ENCODE measurements at regions not wholly inside any gene's neighbourhood (a gene's known extent, or its start where the extent isn't known, plus 50 kb on each side); places are given as distances from the start of the nearest gene placed in this dataset.

- Histone ChIP-seq H3K4me1 (ENCODE audit: control insufficient read depth in 1 of 2, extremely low read depth in 1 of 2, insufficient read depth in 2 of 2, low read length in 2 of 2) (no peaks in the 10 kb centered on the region), H3K4me3 (ENCODE audit: control insufficient read depth in 1 of 2, extremely low read depth in 1 of 2, low read length in 1 of 2) (no peak overlapping the region), H3K27me3 (replicated peaks in 1 of 2; ENCODE audit: control insufficient read depth in 2 of 2, extremely low read depth in 1 of 2, insufficient read depth in 2 of 2, low read length in 1 of 2) (peaks cover 4 to 40% of the 10 kb centered on the region in 2 experiments), H3K27ac (ENCODE audit: low read length) (no peak overlapping the region), H3K9me3 (no peaks in the 10 kb centered on the region), H3K36me3 (ENCODE audit: control insufficient read depth in 2 of 2, extremely low read depth in 1 of 2, insufficient read depth in 1 of 2, low read length in 1 of 2) (no peaks in the 10 kb centered on the region)
- no peak overlapping the region for H3K27ac Mint-ChIP-seq
- no peaks in the 10 kb centered on the region for H3K4me1 Mint-ChIP-seq
- H3K36me3 Mint-ChIP-seq: no peaks in the 10 kb centered on the region
- DNase-seq (no peak), ATAC-seq (replicated peaks in 1 of 4) (no peak)
- ChIA-PET POLR2A (no interaction called here), CTCF (no interaction called here)
- H3K9me3 Mint-ChIP-seq: peaks cover 3 to 5% (median 4%) of the 10 kb centered on the region in 3 donors
- H3K27me3 Mint-ChIP-seq: peaks cover 30 to 41% of the 10 kb centered on the region in 2 donors
- 73% methylated on average over 7 of the region's 19 CpGs for WGBS (ENCODE audit: insufficient coverage)
- no peak overlapping the region for H3K4me3 Mint-ChIP-seq
Measured at GRCh38 chr2:120656273-120656950, 79.3 kb upstream of the GLI2 start.

- Histone ChIP-seq H3K27me3 (replicated peaks in 1 of 2; ENCODE audit: control insufficient read depth in 2 of 2, extremely low read depth in 1 of 2, insufficient read depth in 2 of 2, low read length in 1 of 2) (peaks cover 5 to 43% of the 10 kb centered on the region in 2 experiments), H3K27ac (ENCODE audit: low read length) (no peak overlapping the region), H3K4me3 (ENCODE audit: control insufficient read depth in 1 of 2, extremely low read depth in 1 of 2, low read length in 1 of 2) (no peak overlapping the region), H3K4me1 (ENCODE audit: control insufficient read depth in 1 of 2, extremely low read depth in 1 of 2, insufficient read depth in 2 of 2, low read length in 2 of 2) (no peaks in the 10 kb centered on the region), H3K9me3 (no peaks in the 10 kb centered on the region), H3K36me3 (ENCODE audit: control insufficient read depth in 2 of 2, extremely low read depth in 1 of 2, insufficient read depth in 1 of 2, low read length in 1 of 2) (no peaks in the 10 kb centered on the region)
- Mint-ChIP-seq H3K4me1 (no peaks in the 10 kb centered on the region), H3K27me3 (peaks cover 30 to 35% of the 10 kb centered on the region in 2 donors), H3K27ac (no peak overlapping the region), H3K36me3 (no peaks in the 10 kb centered on the region), H3K9me3 (no peaks in the 10 kb centered on the region), H3K4me3 (no peak overlapping the region)
- WGBS (ENCODE audit: insufficient coverage): 78% methylated on average over 5 of the region's 7 CpGs
- ChIA-PET CTCF (no interaction called here), POLR2A (no interaction called here)
- no peak for ATAC-seq (replicated peaks in 1 of 4)
- no peak for DNase-seq
Measured at GRCh38 chr2:120658042-120658769, 77.5 kb upstream of the GLI2 start.

- Mint-ChIP-seq H3K27me3 (peaks cover 29 to 33% of the 10 kb centered on the region in 2 donors), H3K27ac (no peak overlapping the region), H3K4me3 (no peak overlapping the region), H3K36me3 (no peaks in the 10 kb centered on the region), H3K4me1 (no peaks in the 10 kb centered on the region), H3K9me3 (peaks cover 0 to 1% (median 0%) of the 10 kb centered on the region in 3 donors)
- no peak overlapping the region for H3K4me3 ChIP-seq (ENCODE audit: control insufficient read depth in 1 of 2, extremely low read depth in 1 of 2, low read length in 1 of 2)
- H3K27me3 ChIP-seq (replicated peaks in 1 of 2; ENCODE audit: control insufficient read depth in 2 of 2, extremely low read depth in 1 of 2, insufficient read depth in 2 of 2, low read length in 1 of 2): peaks cover 2 to 41% of the 10 kb centered on the region in 2 experiments
- POLR2A ChIA-PET: no interaction called here
- no peaks in the 10 kb centered on the region for H3K9me3 ChIP-seq
- CTCF ChIA-PET: no interaction called here
- no peak overlapping the region for H3K27ac ChIP-seq (ENCODE audit: low read length)
- no peaks in the 10 kb centered on the region for H3K36me3 ChIP-seq (ENCODE audit: control insufficient read depth in 2 of 2, extremely low read depth in 1 of 2, insufficient read depth in 1 of 2, low read length in 1 of 2)
- no peaks in the 10 kb centered on the region for H3K4me1 ChIP-seq (ENCODE audit: control insufficient read depth in 1 of 2, extremely low read depth in 1 of 2, insufficient read depth in 2 of 2, low read length in 2 of 2)
- DNase-seq (no peak), ATAC-seq (replicated peaks in 1 of 4) (no peak)
- WGBS (ENCODE audit: insufficient coverage): 80% methylated on average over 2 of the region's 2 CpGs
Measured at GRCh38 chr2:120658770-120659158, 76.9 kb upstream of the GLI2 start.

- no peaks in the 10 kb centered on the region for H3K4me1 Mint-ChIP-seq
- Histone ChIP-seq H3K4me3 (ENCODE audit: control insufficient read depth in 1 of 2, extremely low read depth in 1 of 2, low read length in 1 of 2) (no peak overlapping the region), H3K9me3 (no peaks in the 10 kb centered on the region), H3K27me3 (replicated peaks in 1 of 2; ENCODE audit: control insufficient read depth in 2 of 2, extremely low read depth in 1 of 2, insufficient read depth in 2 of 2, low read length in 1 of 2) (peaks cover 2 to 35% of the 10 kb centered on the region in 2 experiments), H3K4me1 (ENCODE audit: control insufficient read depth in 1 of 2, extremely low read depth in 1 of 2, insufficient read depth in 2 of 2, low read length in 2 of 2) (no peaks in the 10 kb centered on the region), H3K27ac (ENCODE audit: low read length) (no peak overlapping the region), H3K36me3 (ENCODE audit: control insufficient read depth in 2 of 2, extremely low read depth in 1 of 2, insufficient read depth in 1 of 2, low read length in 1 of 2) (no peaks in the 10 kb centered on the region)
- ChIA-PET POLR2A (no interaction called here), CTCF (no interaction called here)
- no peak for DNase-seq
- 89% methylated on average over 6 of the region's 10 CpGs for WGBS (ENCODE audit: insufficient coverage)
- peaks cover 0 to 8% (median under 1%) of the 10 kb centered on the region in 3 donors for H3K9me3 Mint-ChIP-seq
- peaks cover 24 to 29% of the 10 kb centered on the region in 2 donors for H3K27me3 Mint-ChIP-seq
- H3K4me3 Mint-ChIP-seq: no peak overlapping the region
- ATAC-seq (replicated peaks in 1 of 4): no peak
- H3K27ac Mint-ChIP-seq: no peak overlapping the region
- H3K36me3 Mint-ChIP-seq: no peaks in the 10 kb centered on the region
Measured at GRCh38 chr2:120659275-120659977, 76.2 kb upstream of the GLI2 start.

- POLR2A ChIA-PET: no interaction called here
- CTCF ChIA-PET: no interaction called here
- Histone ChIP-seq H3K4me1 (ENCODE audit: control insufficient read depth in 1 of 2, extremely low read depth in 1 of 2, insufficient read depth in 2 of 2, low read length in 2 of 2) (no peaks in the 10 kb centered on the region), H3K27me3 (replicated peaks in 1 of 2; ENCODE audit: control insufficient read depth in 2 of 2, extremely low read depth in 1 of 2, insufficient read depth in 2 of 2, low read length in 1 of 2) (peaks cover 2 to 28% of the 10 kb centered on the region in 2 experiments), H3K36me3 (ENCODE audit: control insufficient read depth in 2 of 2, extremely low read depth in 1 of 2, insufficient read depth in 1 of 2, low read length in 1 of 2) (no peaks in the 10 kb centered on the region), H3K4me3 (ENCODE audit: control insufficient read depth in 1 of 2, extremely low read depth in 1 of 2, low read length in 1 of 2) (no peak overlapping the region), H3K27ac (ENCODE audit: low read length) (no peak overlapping the region), H3K9me3 (no peaks in the 10 kb centered on the region)
- Mint-ChIP-seq H3K27me3 (peaks cover 22 to 26% of the 10 kb centered on the region in 2 donors), H3K4me1 (no peaks in the 10 kb centered on the region), H3K4me3 (no peak overlapping the region), H3K9me3 (peaks cover 0 to 15% (median 8%) of the 10 kb centered on the region in 3 donors), H3K36me3 (no peaks in the 10 kb centered on the region), H3K27ac (no peak overlapping the region)
- no peak for ATAC-seq (replicated peaks in 1 of 4)
- WGBS (ENCODE audit: insufficient coverage): 67% methylated on average over 4 of the region's 8 CpGs
- no peak for DNase-seq
Measured at GRCh38 chr2:120660056-120660694, 75.5 kb upstream of the GLI2 start.

GRCh38 chr2:120660771-120661459, 74.8 kb upstream of the GLI2 start:
- DNase-seq: no peak
- POLR2A ChIA-PET: no interaction called here
- Histone ChIP-seq H3K4me3 (ENCODE audit: control insufficient read depth in 1 of 2, extremely low read depth in 1 of 2, low read length in 1 of 2) (no peak overlapping the region), H3K27ac (ENCODE audit: low read length) (no peak overlapping the region), H3K36me3 (ENCODE audit: control insufficient read depth in 2 of 2, extremely low read depth in 1 of 2, insufficient read depth in 1 of 2, low read length in 1 of 2) (no peaks in the 10 kb centered on the region), H3K9me3 (no peaks in the 10 kb centered on the region), H3K27me3 (replicated peaks in 1 of 2; ENCODE audit: control insufficient read depth in 2 of 2, extremely low read depth in 1 of 2, insufficient read depth in 2 of 2, low read length in 1 of 2) (peaks cover 2 to 25% of the 10 kb centered on the region in 2 experiments), H3K4me1 (ENCODE audit: control insufficient read depth in 1 of 2, extremely low read depth in 1 of 2, insufficient read depth in 2 of 2, low read length in 2 of 2) (no peaks in the 10 kb centered on the region)
- H3K4me1 Mint-ChIP-seq: no peaks in the 10 kb centered on the region
- peaks cover 17 to 21% of the 10 kb centered on the region in 2 donors for H3K27me3 Mint-ChIP-seq
- no peak for ATAC-seq (replicated peaks in 1 of 4)
- H3K27ac Mint-ChIP-seq: no peak overlapping the region
- 70% methylated on average over 7 of the region's 11 CpGs for WGBS (ENCODE audit: insufficient coverage)
- H3K4me3 Mint-ChIP-seq: no peak overlapping the region
- peaks cover 0 to 22% (median 11%) of the 10 kb centered on the region in 3 donors for H3K9me3 Mint-ChIP-seq
- CTCF ChIA-PET: interaction anchor here in 1 of 2 donors (0.5 kb wide), 1 partner anchor 972 kb away, joined by 6 read pairs; no protein-coding TSS in a partner anchor
- no peaks in the 10 kb centered on the region for H3K36me3 Mint-ChIP-seq

All from T-cell (primary cell).